ENCODE measurements at regions not wholly inside any gene's neighbourhood (a gene's known extent, or its start where the extent isn't known, plus 50 kb on each side); places are given as distances from the start of the nearest gene placed in this dataset.

GRCh38 chr4:14293582-14293981, 666.1 kb upstream of the BOD1L1 start:
- no peak for TF ChIP-seq SIN3A (conservative IDR thresholded peaks at IDR 0.05 in 1 of 2, IDR thresholded peaks at IDR 0.05 in 1 of 2; ENCODE audit: low read depth in 1 of 2, low read length in 2 of 2)
- no peak for TF ChIP-seq POLR2A (IDR thresholded peaks at IDR 0.05; ENCODE audit: control extremely low read depth in 1 of 2, low read depth in 2 of 2, low read length in 2 of 2)
- TF ChIP-seq MAFK (IDR thresholded peaks at IDR 0.05; ENCODE audit: low read depth, low read length) = no peak
- TF ChIP-seq CTCF (IDR thresholded peaks at IDR 0.05; ENCODE audit: control extremely low read depth in 1 of 3, insufficient read depth in 1 of 3, low read depth in 1 of 3, low read length in 3 of 3) = no peak
- TF ChIP-seq KDM1A (IDR thresholded peaks at IDR 0.05; ENCODE audit: borderline replicate concordance, low read length) = no peak
- no peak for TF ChIP-seq CBX8 (IDR thresholded peaks at IDR 0.05; ENCODE audit: borderline replicate concordance, low read depth, low read length)
- no peak for TF ChIP-seq RAD21 (IDR thresholded peaks at IDR 0.05 in 1 of 2, conservative IDR thresholded peaks at IDR 0.05 in 1 of 2; ENCODE audit: low read depth in 2 of 2, low read length in 2 of 2)
- no peak for TF ChIP-seq CHD1 (IDR thresholded peaks at IDR 0.05; ENCODE audit: low read depth, low read length)
- TF ChIP-seq EZH2 (IDR thresholded peaks at IDR 0.05; ENCODE audit: low read depth, low read length, severe bottlenecking) = no peak
- no peak for TF ChIP-seq GABPA (IDR thresholded peaks at IDR 0.05; ENCODE audit: borderline replicate concordance, insufficient read depth, low read length)
- TF ChIP-seq SIX5 (IDR thresholded peaks at IDR 0.05; ENCODE audit: low read depth, low read length) = no peak
- no peak for TF ChIP-seq MAX (IDR thresholded peaks at IDR 0.05)
- no peak for TF ChIP-seq HDAC2 (IDR thresholded peaks at IDR 0.05; ENCODE audit: borderline replicate concordance in 1 of 2, low read depth in 2 of 2, low read length in 2 of 2)
- no peak for TF ChIP-seq RFX5 (IDR thresholded peaks at IDR 0.05; ENCODE audit: borderline replicate concordance, low read depth, low read length)

Data from H1 (cell line).